ENCODE measurements at regions not wholly inside any gene's neighbourhood (a gene's known extent, or its start where the extent isn't known, plus 50 kb on each side); places are given as distances from the start of the nearest gene placed in this dataset.

DNA sequence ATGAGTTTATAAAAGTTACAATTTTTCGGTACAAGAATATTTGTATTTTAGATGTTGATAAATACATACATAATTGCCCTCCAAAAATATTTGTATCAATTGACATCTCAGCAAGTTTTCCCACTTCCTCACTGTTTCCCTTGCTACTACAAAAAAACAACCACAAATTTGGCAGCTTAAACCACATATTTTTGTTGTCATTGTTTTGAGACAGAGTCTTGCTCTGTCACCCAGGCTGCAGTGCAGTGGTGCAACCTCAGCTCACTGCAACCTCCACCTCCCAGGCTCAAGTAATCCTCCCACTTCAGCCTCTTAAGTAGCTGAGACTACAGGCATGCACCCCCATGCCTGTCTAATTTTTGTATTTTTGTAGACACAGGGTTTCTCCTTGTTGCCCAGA, 162.8 kb upstream of the RARB start:
- no peak overlapping the region for H3K27ac ChIP-seq (ENCODE audit: low read depth in 1 of 3, low read length in 2 of 3)
- no peaks in the 10 kb centered on the region for H3K27me3 ChIP-seq (ENCODE audit: control insufficient read depth in 3 of 3, insufficient read depth in 3 of 3, low read length in 3 of 3)
- H3K4me3 ChIP-seq (ENCODE audit: low read depth in 1 of 3, low read length in 3 of 3): no peak overlapping the region
- FAIRE-seq (no peak), DNase-seq (no peak)
- H3K9me3 ChIP-seq (ENCODE audit: control insufficient read depth in 2 of 2, insufficient read depth in 1 of 2, low read depth in 1 of 2, low read length in 1 of 2): no peaks in the 10 kb centered on the region
- no peaks in the 10 kb centered on the region for H3K4me1 ChIP-seq (ENCODE audit: control insufficient read depth in 3 of 3, insufficient read depth in 2 of 3, low read depth in 1 of 3, low read length in 2 of 3)
- H3K36me3 ChIP-seq (ENCODE audit: control insufficient read depth in 3 of 3, insufficient read depth in 2 of 3, low read depth in 1 of 3, low read length in 3 of 3): no peaks in the 10 kb centered on the region
- WGBS, 3 donors: 9 to 67% (median 47%) methylated on average over 1 of the region's 1 CpG

DNA sequence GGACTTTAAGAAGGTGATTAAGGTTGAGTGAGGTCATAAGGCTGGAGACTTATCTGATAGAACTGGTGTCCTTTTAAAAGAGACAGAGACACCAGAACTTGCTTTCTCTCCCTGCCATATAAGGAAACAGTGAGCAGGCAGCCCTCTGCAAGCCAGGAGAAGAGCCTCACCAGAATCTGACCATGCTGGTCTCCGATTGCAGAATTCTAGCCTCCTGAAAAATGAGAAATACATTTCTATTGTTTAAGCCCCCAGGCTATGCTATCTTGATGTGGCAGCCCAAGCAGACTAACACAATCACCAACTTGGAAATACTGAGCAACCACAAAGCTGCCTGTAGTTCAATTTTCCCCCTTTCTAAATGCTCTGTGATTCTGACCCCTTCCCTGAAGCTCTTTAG, 161.4 kb upstream of the RARB start:
- no peak for FAIRE-seq
- WGBS, 3 donors: 71 to 83% (median 73%) methylated on average over 1 of the region's 1 CpG

DNA sequence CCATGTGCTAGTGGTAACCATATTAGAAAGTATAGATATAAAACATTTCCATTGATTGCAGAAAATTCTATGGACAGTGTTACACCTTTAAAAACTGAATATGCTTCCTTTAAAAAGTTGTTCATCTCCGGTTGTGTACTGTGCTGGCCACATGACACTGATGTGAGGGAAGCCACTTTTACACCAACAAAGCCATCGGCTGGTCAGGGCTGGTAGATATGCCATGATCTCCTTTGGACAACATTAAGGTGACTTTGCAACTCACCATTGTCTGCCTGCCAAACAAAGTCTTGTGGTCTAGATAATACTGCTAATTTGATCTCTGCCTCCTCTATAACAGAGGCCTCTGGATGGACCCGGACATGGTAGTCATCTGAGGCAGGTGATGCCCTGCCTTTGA, 156.0 kb upstream of the RARB start:
- H3K4me1 ChIP-seq (ENCODE audit: control insufficient read depth in 3 of 3, insufficient read depth in 2 of 3, low read depth in 1 of 3, low read length in 2 of 3): no peaks in the 10 kb centered on the region
- H3K36me3 ChIP-seq (ENCODE audit: control insufficient read depth in 3 of 3, insufficient read depth in 2 of 3, low read depth in 1 of 3, low read length in 3 of 3): no peaks in the 10 kb centered on the region
- no peak for DNase-seq
- no peak overlapping the region for H3K4me3 ChIP-seq (ENCODE audit: low read depth in 1 of 3, low read length in 3 of 3)
- H3K27ac ChIP-seq (ENCODE audit: low read depth in 1 of 3, low read length in 2 of 3): no peak overlapping the region
- FAIRE-seq: no peak
- H3K27me3 ChIP-seq (ENCODE audit: control insufficient read depth in 3 of 3, insufficient read depth in 3 of 3, low read length in 3 of 3): no peaks in the 10 kb centered on the region
- H3K9me3 ChIP-seq (ENCODE audit: control insufficient read depth in 2 of 2, insufficient read depth in 1 of 2, low read depth in 1 of 2, low read length in 1 of 2): no peaks in the 10 kb centered on the region
- 79 to 86% (median 86%) methylated on average over 3 of the region's 3 CpGs for WGBS, 3 donors

More for the DNA sequence above, 161.4 kb upstream of the RARB start:
- H3K36me3 ChIP-seq (ENCODE audit: control insufficient read depth in 3 of 3, insufficient read depth in 2 of 3, low read depth in 1 of 3, low read length in 3 of 3): no peaks in the 10 kb centered on the region
- no peak overlapping the region for H3K27ac ChIP-seq (ENCODE audit: low read depth in 1 of 3, low read length in 2 of 3)
- no peaks in the 10 kb centered on the region for H3K4me1 ChIP-seq (ENCODE audit: control insufficient read depth in 3 of 3, insufficient read depth in 2 of 3, low read depth in 1 of 3, low read length in 2 of 3)
- no peak for DNase-seq
- H3K4me3 ChIP-seq (ENCODE audit: low read depth in 1 of 3, low read length in 3 of 3): no peak overlapping the region
- H3K27me3 ChIP-seq (ENCODE audit: control insufficient read depth in 3 of 3, insufficient read depth in 3 of 3, low read length in 3 of 3): no peaks in the 10 kb centered on the region
- H3K9me3 ChIP-seq (ENCODE audit: control insufficient read depth in 2 of 2, insufficient read depth in 1 of 2, low read depth in 1 of 2, low read length in 1 of 2): no peaks in the 10 kb centered on the region

DNA sequence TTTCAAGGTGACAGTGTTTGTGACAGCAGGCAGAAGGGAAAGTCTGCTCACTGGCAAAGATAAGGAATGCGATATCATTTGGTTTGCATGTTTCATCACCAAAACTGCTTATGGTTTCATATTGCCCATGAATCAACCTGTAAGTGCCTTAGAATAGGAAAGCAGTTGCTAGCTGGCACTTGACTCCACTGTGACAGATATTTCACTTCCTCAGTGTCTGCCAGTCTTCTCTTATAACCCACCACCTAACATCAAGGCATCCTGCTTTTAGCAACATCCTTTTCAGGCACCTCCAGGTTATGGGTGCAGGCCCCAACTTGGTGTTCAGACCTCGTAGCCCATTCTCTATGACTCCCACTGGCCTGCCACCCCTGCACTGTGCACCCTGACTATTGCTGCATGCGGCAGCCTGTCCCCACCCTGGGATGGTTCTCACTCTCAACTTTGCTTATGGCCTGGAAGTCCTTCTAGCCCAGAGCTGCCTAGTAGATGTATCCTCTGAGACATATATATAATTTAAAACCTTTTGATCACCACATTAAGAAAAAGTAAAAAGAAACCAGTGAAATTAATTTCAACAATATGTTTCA, 154.4 kb upstream of the RARB start:
- 77 to 86% (median 78%) methylated on average over 3 of the region's 3 CpGs for WGBS, 3 donors
- Histone ChIP-seq H3K4me1 (ENCODE audit: control insufficient read depth in 3 of 3, insufficient read depth in 2 of 3, low read depth in 1 of 3, low read length in 2 of 3) (no peaks in the 10 kb centered on the region), H3K9me3 (ENCODE audit: control insufficient read depth in 2 of 2, insufficient read depth in 1 of 2, low read depth in 1 of 2, low read length in 1 of 2) (no peaks in the 10 kb centered on the region), H3K36me3 (ENCODE audit: control insufficient read depth in 3 of 3, insufficient read depth in 2 of 3, low read depth in 1 of 3, low read length in 3 of 3) (no peaks in the 10 kb centered on the region), H3K27me3 (ENCODE audit: control insufficient read depth in 3 of 3, insufficient read depth in 3 of 3, low read length in 3 of 3) (no peaks in the 10 kb centered on the region), H3K4me3 (ENCODE audit: low read depth in 1 of 3, low read length in 3 of 3) (no peak overlapping the region), H3K27ac (ENCODE audit: low read depth in 1 of 3, low read length in 2 of 3) (no peak overlapping the region)
- DNase-seq: no peak
- no peak for FAIRE-seq

DNA sequence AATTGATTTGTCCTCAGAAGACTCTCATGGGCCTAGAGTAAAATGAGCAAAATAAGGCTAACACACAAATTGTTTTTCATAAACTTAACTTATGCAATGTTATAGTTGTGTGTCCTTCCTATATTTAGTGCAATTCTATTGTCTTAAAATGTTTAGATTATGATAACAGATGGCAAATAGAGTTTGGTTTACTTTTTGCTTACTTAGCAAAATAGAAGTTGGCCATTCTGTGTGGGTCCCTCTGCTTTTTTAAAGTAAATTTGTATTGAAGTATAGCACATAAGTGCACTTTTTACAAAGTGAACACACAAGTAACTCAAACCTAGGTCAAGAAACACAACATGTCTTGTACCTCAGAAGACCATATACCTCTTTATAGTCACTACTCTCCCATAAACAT, 150.6 kb upstream of the RARB start:
- DNase-seq: no peak
- Histone ChIP-seq H3K4me1 (ENCODE audit: control insufficient read depth in 3 of 3, insufficient read depth in 2 of 3, low read depth in 1 of 3, low read length in 2 of 3) (no peaks in the 10 kb centered on the region), H3K36me3 (ENCODE audit: control insufficient read depth in 3 of 3, insufficient read depth in 2 of 3, low read depth in 1 of 3, low read length in 3 of 3) (no peaks in the 10 kb centered on the region), H3K27me3 (ENCODE audit: control insufficient read depth in 3 of 3, insufficient read depth in 3 of 3, low read length in 3 of 3) (no peaks in the 10 kb centered on the region), H3K27ac (ENCODE audit: low read depth in 1 of 3, low read length in 2 of 3) (no peak overlapping the region), H3K9me3 (ENCODE audit: control insufficient read depth in 2 of 2, insufficient read depth in 1 of 2, low read depth in 1 of 2, low read length in 1 of 2) (no peaks in the 10 kb centered on the region), H3K4me3 (ENCODE audit: low read depth in 1 of 3, low read length in 3 of 3) (no peak overlapping the region)
- FAIRE-seq: no peak

DNA sequence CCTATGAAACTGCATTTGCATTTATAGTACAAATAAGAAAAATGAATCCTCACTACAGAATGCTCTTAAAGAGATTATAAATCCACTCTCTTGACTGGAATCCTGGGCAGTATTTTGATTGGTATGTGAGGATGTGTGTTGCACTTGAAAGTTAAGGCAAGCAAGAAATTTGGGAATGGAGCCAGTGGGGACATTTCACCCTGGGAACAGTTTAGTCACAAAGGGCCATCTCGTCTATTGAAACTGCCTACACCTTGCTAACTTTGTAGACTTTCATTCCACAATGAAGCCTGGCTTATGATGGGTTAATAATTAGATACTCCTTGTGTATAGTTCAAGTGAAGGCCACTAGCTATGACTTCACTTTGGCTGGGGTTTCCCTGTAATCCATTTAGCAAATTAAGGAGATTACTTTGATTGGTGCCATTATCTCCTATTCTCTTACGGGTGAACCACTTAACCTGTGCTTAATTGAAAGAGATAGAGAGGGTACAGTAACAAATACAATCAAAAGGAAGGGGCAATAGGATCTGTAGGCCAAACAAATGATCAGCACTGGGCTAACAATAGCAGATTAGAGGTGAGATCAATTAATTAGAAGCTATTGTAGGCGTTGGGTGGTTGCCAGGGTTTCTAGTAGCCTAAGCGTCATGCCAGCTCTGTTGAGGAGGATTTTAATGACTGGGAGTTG, 146.9 kb upstream of the RARB start:
- FAIRE-seq (no peak), DNase-seq (no peak)
- H3K27ac ChIP-seq (ENCODE audit: low read depth in 1 of 3, low read length in 2 of 3): no peak overlapping the region
- H3K27me3 ChIP-seq (ENCODE audit: control insufficient read depth in 3 of 3, insufficient read depth in 3 of 3, low read length in 3 of 3): no peaks in the 10 kb centered on the region
- H3K36me3 ChIP-seq (ENCODE audit: control insufficient read depth in 3 of 3, insufficient read depth in 2 of 3, low read depth in 1 of 3, low read length in 3 of 3): no peaks in the 10 kb centered on the region
- no peak overlapping the region for H3K4me3 ChIP-seq (ENCODE audit: low read depth in 1 of 3, low read length in 3 of 3)
- H3K4me1 ChIP-seq (ENCODE audit: control insufficient read depth in 3 of 3, insufficient read depth in 2 of 3, low read depth in 1 of 3, low read length in 2 of 3): no peaks in the 10 kb centered on the region
- H3K9me3 ChIP-seq (ENCODE audit: control insufficient read depth in 2 of 2, insufficient read depth in 1 of 2, low read depth in 1 of 2, low read length in 1 of 2): no peaks in the 10 kb centered on the region
- 24 to 56% (median 39%) methylated on average over 4 of the region's 4 CpGs for WGBS, 3 donors

DNA sequence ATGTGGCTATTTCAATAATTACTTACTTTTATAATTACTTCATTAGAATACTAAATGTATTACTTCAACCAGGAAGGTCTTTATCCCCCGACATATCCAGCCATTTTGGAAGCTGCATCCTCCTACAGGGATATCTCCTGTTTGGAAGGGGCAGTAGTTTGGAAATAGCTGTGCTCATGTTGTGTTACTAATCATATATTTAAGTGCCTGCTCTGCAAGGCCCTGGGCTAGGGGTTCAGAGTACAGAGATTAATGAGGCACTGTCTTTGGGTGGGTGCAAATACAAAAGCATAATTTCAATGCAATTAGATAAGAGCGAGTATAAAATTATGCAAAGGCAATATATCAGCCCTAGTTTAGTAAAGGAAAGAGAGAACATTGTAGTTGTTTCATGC, 146.3 kb upstream of the RARB start:
- FAIRE-seq: no peak
- WGBS, 3 donors: 42 to 81% (median 49%) methylated on average over 2 of the region's 2 CpGs

DNA sequence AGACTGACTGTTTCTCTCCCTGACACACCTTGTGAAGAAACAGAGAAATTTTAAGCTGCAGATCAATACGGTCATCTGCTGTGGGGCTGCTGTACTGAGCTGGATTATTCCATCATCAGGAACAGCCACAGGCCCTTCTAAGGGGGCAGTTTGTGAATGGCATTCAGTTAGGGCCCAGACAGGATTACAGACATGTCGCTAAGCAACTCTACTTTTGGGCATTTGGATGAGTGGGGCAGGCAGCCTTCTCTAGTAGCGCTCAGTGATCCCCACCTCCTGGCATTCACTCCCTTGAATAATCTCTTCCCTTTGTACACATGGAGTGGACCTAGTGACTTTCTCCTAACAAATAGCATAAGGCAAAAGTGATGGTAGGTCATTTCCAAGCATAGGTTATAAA, 144.4 kb upstream of the RARB start:
- no peak overlapping the region for H3K4me3 ChIP-seq (ENCODE audit: low read depth in 1 of 3, low read length in 3 of 3)
- no peak overlapping the region for H3K27ac ChIP-seq (ENCODE audit: low read depth in 1 of 3, low read length in 2 of 3)
- DNase-seq (no peak), FAIRE-seq (no peak)
- no peaks in the 10 kb centered on the region for H3K4me1 ChIP-seq (ENCODE audit: control insufficient read depth in 3 of 3, insufficient read depth in 2 of 3, low read depth in 1 of 3, low read length in 2 of 3)
- H3K9me3 ChIP-seq (ENCODE audit: control insufficient read depth in 2 of 2, insufficient read depth in 1 of 2, low read depth in 1 of 2, low read length in 1 of 2): no peaks in the 10 kb centered on the region
- WGBS, 3 donors: 84 to 96% (median 90%) methylated on average over 3 of the region's 3 CpGs
- no peaks in the 10 kb centered on the region for H3K36me3 ChIP-seq (ENCODE audit: control insufficient read depth in 3 of 3, insufficient read depth in 2 of 3, low read depth in 1 of 3, low read length in 3 of 3)
- H3K27me3 ChIP-seq (ENCODE audit: control insufficient read depth in 3 of 3, insufficient read depth in 3 of 3, low read length in 3 of 3): no peaks in the 10 kb centered on the region

More for the DNA sequence above, 146.3 kb upstream of the RARB start:
- H3K27ac ChIP-seq (ENCODE audit: low read depth in 1 of 3, low read length in 2 of 3): no peak overlapping the region
- H3K36me3 ChIP-seq (ENCODE audit: control insufficient read depth in 3 of 3, insufficient read depth in 2 of 3, low read depth in 1 of 3, low read length in 3 of 3): no peaks in the 10 kb centered on the region
- no peak overlapping the region for H3K4me3 ChIP-seq (ENCODE audit: low read depth in 1 of 3, low read length in 3 of 3)
- H3K4me1 ChIP-seq (ENCODE audit: control insufficient read depth in 3 of 3, insufficient read depth in 2 of 3, low read depth in 1 of 3, low read length in 2 of 3): no peaks in the 10 kb centered on the region
- no peaks in the 10 kb centered on the region for H3K27me3 ChIP-seq (ENCODE audit: control insufficient read depth in 3 of 3, insufficient read depth in 3 of 3, low read length in 3 of 3)
- DNase-seq: no peak
- no peaks in the 10 kb centered on the region for H3K9me3 ChIP-seq (ENCODE audit: control insufficient read depth in 2 of 2, insufficient read depth in 1 of 2, low read depth in 1 of 2, low read length in 1 of 2)

DNA sequence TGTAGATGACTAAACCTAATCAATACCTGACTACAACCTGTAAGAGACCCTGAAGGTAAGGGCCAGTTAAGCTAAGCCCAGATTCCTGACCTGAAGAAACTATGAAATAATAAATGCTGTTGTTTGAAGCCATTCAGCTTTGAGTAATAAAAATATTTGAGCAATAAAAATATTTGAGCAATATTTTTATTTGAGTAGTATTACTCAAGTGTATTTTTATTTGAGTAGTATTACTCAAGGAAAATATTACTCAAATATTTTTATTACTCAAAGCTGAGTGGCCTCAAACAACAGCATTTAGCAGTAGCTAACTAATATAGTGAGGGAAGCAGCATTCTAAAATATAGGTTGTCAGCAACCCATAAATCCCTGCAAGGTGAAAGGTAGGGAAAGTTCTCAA, 143.8 kb upstream of the RARB start:
- DNase-seq (no peak), FAIRE-seq (no peak)
- H3K4me3 ChIP-seq (ENCODE audit: low read depth in 1 of 3, low read length in 3 of 3): no peak overlapping the region

More for the DNA sequence above, 143.8 kb upstream of the RARB start:
- Histone ChIP-seq H3K9me3 (ENCODE audit: control insufficient read depth in 2 of 2, insufficient read depth in 1 of 2, low read depth in 1 of 2, low read length in 1 of 2) (no peaks in the 10 kb centered on the region), H3K27me3 (ENCODE audit: control insufficient read depth in 3 of 3, insufficient read depth in 3 of 3, low read length in 3 of 3) (no peaks in the 10 kb centered on the region), H3K36me3 (ENCODE audit: control insufficient read depth in 3 of 3, insufficient read depth in 2 of 3, low read depth in 1 of 3, low read length in 3 of 3) (no peaks in the 10 kb centered on the region), H3K27ac (ENCODE audit: low read depth in 1 of 3, low read length in 2 of 3) (no peak overlapping the region), H3K4me1 (ENCODE audit: control insufficient read depth in 3 of 3, insufficient read depth in 2 of 3, low read depth in 1 of 3, low read length in 2 of 3) (no peaks in the 10 kb centered on the region)
